H1 (cell line): ENCODE measurements at regions not wholly inside any gene's neighbourhood (a gene's known extent, or its start where the extent isn't known, plus 50 kb on each side); places are given as distances from the start of the nearest gene placed in this dataset.
A peak's percentile ranks its signal among the peaks of the same experiment; 100 is the strongest.

Experiments used
- CTCF ChIA-PET: fragments of 300-600 bp; sonication (Branson Sonifier 250); formaldehyde crosslinking; loops from one replicate; lab custom pipeline; 2021; ENCODE audit not compliant: partially characterized antibody; lab: Charles Lee
- POLR2A ChIA-PET: fragments of 300-600 bp; sonication (Branson Sonifier 250); formaldehyde crosslinking; loops from one replicate; lab custom pipeline; 2021; ENCODE audit warnings: inconsistent platforms; ENCODE audit not compliant: partially characterized antibody; lab: Charles Lee
- DNase-seq, 2 experiments: peaks; one replicate each; pipeline versions ENCODE4 v3.0.0 to v3.0.0-alpha.2; 2010 to 2022; ENCODE audit warnings: low spot score in 2 of 2, low read depth in 1 of 2, mixed read lengths in 1 of 2
- FAIRE-seq: peaks from 2 replicates; lab custom pipeline; 2011; peaks lifted over from hg19 to GRCh38; lab: Jason Lieb, UNC
- H2AFZ ChIP-seq: 2 replicates; pipeline ENCODE4 v1.8.1; 2012; ENCODE audit warnings: low read length, inconsistent platforms
- H2AK5ac ChIP-seq: 2 replicates; pipeline ENCODE4 v1.6.1; 2013; ENCODE audit warnings: low read depth, low read length
- H2BK120ac ChIP-seq: replicated peaks from 2 replicates; pipeline ENCODE3; 2013; ENCODE audit warnings: low read depth, low read length, inconsistent platforms
- H2BK12ac ChIP-seq: 2 replicates; pipeline ENCODE4 v1.6.1; 2013; ENCODE audit warnings: low read depth, low read length
- H2BK15ac ChIP-seq: 2 replicates; pipeline ENCODE4 v1.6.1; 2013; ENCODE audit warnings: low read length
- H2BK20ac ChIP-seq: 2 replicates; pipeline ENCODE4 v1.6.1; 2013; ENCODE audit warnings: low read length
- H2BK5ac ChIP-seq: 2 replicates; pipeline ENCODE4 v1.6.1; 2013; ENCODE audit warnings: low read depth, low read length
- H3K14ac ChIP-seq: 2 replicates; pipeline ENCODE4 v1.6.1; 2013; ENCODE audit warnings: inconsistent platforms; ENCODE audit not compliant: insufficient read length
- H3K18ac ChIP-seq: 2 replicates; pipeline ENCODE4 v1.6.1; 2013; ENCODE audit warnings: low read length; ENCODE audit errors: extremely low read depth
- H3K23ac ChIP-seq: 2 replicates; pipeline ENCODE4 v1.6.1; 2013; ENCODE audit warnings: inconsistent platforms; ENCODE audit not compliant: insufficient read length
- H3K23me2 ChIP-seq: 2 replicates; pipeline ENCODE4 v1.6.1; 2013; ENCODE audit warnings: low read depth, low read length
- H3K27ac ChIP-seq: 2 replicates; pipeline ENCODE4 v1.6.1; 2011; ENCODE audit warnings: low read depth, low read length, inconsistent platforms
- H3K27me3 ChIP-seq, 4 experiments: replicated peaks in 1 of 4; 1 replicate in 1 of 4; 2 replicates in 3 of 4; pipeline versions ENCODE4 v1.6.1 to v1.8.1; 2011 to 2013; ENCODE audit warnings: low read length in 3 of 4, mild to moderate bottlenecking in 3 of 4, inconsistent platforms in 2 of 4, mixed read lengths in 2 of 4, moderate library complexity in 1 of 4; ENCODE audit not compliant: control insufficient read depth in 3 of 4, insufficient read depth in 3 of 4; ENCODE audit errors: extremely low read depth in 1 of 4
- H3K36me3 ChIP-seq, 4 experiments: 2 replicates each; pipeline versions ENCODE4 v1.6.1 to v1.8.1; 2011 to 2013; ENCODE audit warnings: mild to moderate bottlenecking in 4 of 4, low read length in 3 of 4, moderate library complexity in 2 of 4, control low read depth in 1 of 4, inconsistent platforms in 1 of 4; ENCODE audit not compliant: insufficient read depth in 4 of 4, control insufficient read depth in 2 of 4
- H3K4ac ChIP-seq: replicated peaks from 2 replicates; pipeline ENCODE3; 2013; ENCODE audit warnings: low read length, low read depth, mixed read lengths, inconsistent platforms; ENCODE audit not compliant: insufficient read length
- H3K4me1 ChIP-seq, 4 experiments: replicated peaks in 1 of 4; 1 replicate in 1 of 4; 2 replicates in 3 of 4; pipeline versions ENCODE4 v1.6.1 to v1.8.1; 2011 to 2013; ENCODE audit warnings: low read length in 3 of 4, inconsistent platforms in 2 of 4, mixed read lengths in 1 of 4; ENCODE audit not compliant: insufficient read depth in 4 of 4, control insufficient read depth in 3 of 4
- H3K4me2 ChIP-seq, 2 experiments: 2 replicates each; pipeline versions ENCODE4 v1.6.1 to v1.8.1; 2011 to 2013; ENCODE audit warnings: low read depth in 2 of 2, low read length in 2 of 2, control low read depth in 1 of 2, inconsistent platforms in 1 of 2, mild to moderate bottlenecking in 1 of 2; ENCODE audit not compliant: insufficient read depth in 1 of 2
- H3K4me3 ChIP-seq, 4 experiments: fragments of 200-600, 300-600 bp in 1 of 4; sonication (generic), shearing (Covaris generic), sonication (Bioruptor Twin) in 1 of 4; 2 replicates each; pipeline versions ENCODE4 v1.5.1 to v1.8.1; 2011 to 2016; ENCODE audit warnings: low read length in 4 of 4, low read depth in 3 of 4, control low read depth in 2 of 4, inconsistent platforms in 2 of 4, mild to moderate bottlenecking in 2 of 4, mixed read lengths in 1 of 4, moderate library complexity in 1 of 4; ENCODE audit not compliant: insufficient read depth in 2 of 4; ENCODE audit errors: extremely low read depth in 1 of 4
- H3K56ac ChIP-seq: replicated peaks from 2 replicates; pipeline ENCODE3; 2013; ENCODE audit warnings: low read depth, mild to moderate bottlenecking, mixed read lengths, low read length, inconsistent platforms; ENCODE audit not compliant: insufficient read length
- H3K79me1 ChIP-seq: 2 replicates; pipeline ENCODE4 v1.6.1; 2013; ENCODE audit warnings: low read depth, low read length, control low read depth
- H3K79me2 ChIP-seq, 2 experiments: 2 replicates each; pipeline versions ENCODE4 v1.6.1 to v1.8.1; 2012 to 2013; ENCODE audit warnings: low read length in 2 of 2, mild to moderate bottlenecking in 2 of 2, inconsistent platforms in 1 of 2; ENCODE audit not compliant: insufficient read depth in 2 of 2, control insufficient read depth in 1 of 2
- H3K9ac ChIP-seq, 4 experiments: replicated peaks in 1 of 4; 1 replicate in 1 of 4; 2 replicates in 3 of 4; pipeline versions ENCODE4 v1.6.1 to v1.8.1; 2011 to 2013; ENCODE audit warnings: low read depth in 3 of 4, low read length in 3 of 4, control low read depth in 2 of 4, mild to moderate bottlenecking in 2 of 4, moderate library complexity in 2 of 4, inconsistent platforms in 1 of 4; ENCODE audit errors: extremely low read depth in 1 of 4
- H3K9me3 ChIP-seq, 2 experiments: 2 replicates each; pipeline versions ENCODE4 v1.6.1 to v1.8.1; 2012 to 2013; ENCODE audit warnings: mild to moderate bottlenecking in 2 of 2, moderate library complexity in 2 of 2, control low read depth in 1 of 2, inconsistent platforms in 1 of 2, low read depth in 1 of 2, low read length in 1 of 2, mixed read lengths in 1 of 2; ENCODE audit not compliant: insufficient read depth in 2 of 2
- H4K20me1 ChIP-seq, 2 experiments: replicated peaks in 1 of 2; 2 replicates each; pipeline versions ENCODE3 to v1.8.1; 2011 to 2013; ENCODE audit warnings: inconsistent platforms in 2 of 2, low read length in 2 of 2, mild to moderate bottlenecking in 1 of 2; ENCODE audit not compliant: insufficient read depth in 2 of 2, control insufficient read depth in 1 of 2
- H4K5ac ChIP-seq: 2 replicates; pipeline ENCODE4 v1.6.1; 2013; ENCODE audit warnings: low read length, low read depth, mixed read lengths, inconsistent platforms; ENCODE audit not compliant: insufficient read length
- H4K8ac ChIP-seq: 2 replicates; pipeline ENCODE4 v1.8.0; 2013; ENCODE audit warnings: mild to moderate bottlenecking, moderate library complexity, low read length, inconsistent platforms; ENCODE audit not compliant: insufficient read depth; ENCODE audit errors: extremely low read depth
- H4K91ac ChIP-seq: replicated peaks from 2 replicates; pipeline ENCODE3; 2013; ENCODE audit warnings: low read length, mixed read lengths, inconsistent platforms; ENCODE audit not compliant: insufficient read length
- BACH1 ChIP-seq: IDR thresholded peaks from 2 replicates; pipeline ENCODE4 v1.6.1; 2012; ENCODE audit warnings: low read length, improper control_type of control experiment
- HDAC6 ChIP-seq: IDR thresholded peaks from one replicate; pipeline ENCODE4 v1.7.1; 2012; ENCODE audit warnings: low read depth, mild to moderate bottlenecking, inconsistent platforms, low read length, moderate library complexity
- KDM5A ChIP-seq: fragments of 200-600 bp; IDR thresholded peaks from 2 replicates; pipeline ENCODE4 v1.7.1; 2012; ENCODE audit warnings: mild to moderate bottlenecking, low read length, inconsistent platforms, mixed read lengths
- POLR2A ChIP-seq, 2 experiments: IDR thresholded peaks; 1 replicate in 1 of 2; 2 replicates in 1 of 2; pipeline ENCODE4 v1.6.1; 2011; ENCODE audit warnings: low read depth in 2 of 2, low read length in 2 of 2, mild to moderate bottlenecking in 2 of 2; ENCODE audit errors: control extremely low read depth in 1 of 2
- RNF2 ChIP-seq: fragments of 200-900, 300-1000 bp; sonication (generic); IDR thresholded peaks from 2 replicates; pipeline ENCODE4 v1.7.1; 2016; ENCODE audit warnings: borderline replicate concordance, low read depth, mild to moderate bottlenecking, antibody characterized with exemption, low read length; ENCODE audit not compliant: poor library complexity, severe bottlenecking; ENCODE audit errors: missing control alignments
- SIX5 ChIP-seq: IDR thresholded peaks from 2 replicates; pipeline ENCODE4 v1.6.1; 2011; ENCODE audit warnings: mild to moderate bottlenecking, low read depth, low read length
- TAF1 ChIP-seq: IDR thresholded peaks from 2 replicates; pipeline ENCODE4 v1.6.1; 2011; ENCODE audit warnings: mild to moderate bottlenecking, low read depth, low read length
- TCF12 ChIP-seq: IDR thresholded peaks from 2 replicates; pipeline ENCODE4 v1.6.1; 2011; ENCODE audit warnings: low read depth, mild to moderate bottlenecking, low read length
- WGBS, 2 experiments: shearing (Covaris generic) in 1 of 2; methylation state at CpG; one replicate each; pipeline versions ENCODE4 v1.1.6 to v1.1.7; 2013 to 2015; ENCODE audit warnings: low lambda C conversion rate in 2 of 2, mixed read lengths in 2 of 2, inconsistent platforms in 1 of 2, low coverage in 1 of 2, missing lambda C conversion rate in 1 of 2; ENCODE audit not compliant: insufficient replicate concordance in 2 of 2, insufficient coverage in 1 of 2, insufficient read length in 1 of 2; ENCODE audit errors: extremely low coverage in 1 of 2, missing lambda C conversion rate in 1 of 2; 5-methylcytosine and 5-hydroxymethylcytosine counted together

GRCh38 chr6:4459996-4460395, 316.2 kb upstream of the CDYL start:
- ChIA-PET CTCF (interaction anchor here (1.2 to 1.5 kb wide), 2 partner anchors 13 to 23 kb away, joined by 3 read pairs; no protein-coding TSS in a partner anchor), POLR2A (no interaction called here)
- H3K23ac ChIP-seq = no peak overlapping the region
- no peak overlapping the region for H4K8ac ChIP-seq
- H4K20me1 ChIP-seq = no peaks in the 10 kb centered on the region
- H3K56ac ChIP-seq = no peak overlapping the region
- H3K14ac ChIP-seq = no peak overlapping the region
- H3K79me2 ChIP-seq = no peaks in the 10 kb centered on the region
- WGBS, 2 experiments = 93% methylated on average over 11 of the region's 11 CpGs; no CpG with 5 or more reads in 1 of the 2 experiments
- DNase-seq (no peak), FAIRE-seq (no peak)
- no peaks in the 10 kb centered on the region for H3K36me3 ChIP-seq
- no peaks in the 10 kb centered on the region for H3K79me1 ChIP-seq
- H2BK5ac ChIP-seq = no peak overlapping the region
- no peak overlapping the region for H3K4me2 ChIP-seq
- no peak overlapping the region for H3K4me3 ChIP-seq
- H3K4me1 ChIP-seq = no peaks in the 10 kb centered on the region
- peaks cover 0 to 3% (median 0%) of the 10 kb centered on the region in 4 experiments; a peak in 1 of 7 replicates for H3K27me3 ChIP-seq
- H3K9ac ChIP-seq = no peak overlapping the region
- TF ChIP-seq BACH1 = no peak
- TF ChIP-seq HDAC6 = no peak
- TF ChIP-seq RNF2 = no peak
- no peak for TF ChIP-seq SIX5
- TF ChIP-seq POLR2A (IDR thresholded peaks at IDR 0.05; ENCODE audit: control extremely low read depth in 1 of 2, low read depth in 2 of 2, low read length in 2 of 2) = no peak
- TF ChIP-seq TAF1 = no peak
- no peak for TF ChIP-seq TCF12
- TF ChIP-seq KDM5A = no peak
- no peak overlapping the region for H2BK120ac ChIP-seq
- no peak overlapping the region for H3K27ac ChIP-seq
- peaks cover 4 to 7% of the 10 kb centered on the region in 2 experiments; a peak in 1 of 4 replicates for H3K9me3 ChIP-seq
- no peak overlapping the region for H3K18ac ChIP-seq
- no peaks in the 10 kb centered on the region for H3K23me2 ChIP-seq
- H4K5ac ChIP-seq = no peak overlapping the region
- 0 out of 2 replicates have a peak overlapping the region, but pooled peaks have one; percentile 3 for H2AFZ ChIP-seq
- H2AK5ac ChIP-seq = no peak overlapping the region
- H2BK12ac ChIP-seq = no peak overlapping the region
- no peak overlapping the region for H3K4ac ChIP-seq
- no peak overlapping the region for H2BK20ac ChIP-seq
- no peak overlapping the region for H4K91ac ChIP-seq
- no peak overlapping the region for H2BK15ac ChIP-seq
